Uterus (tissue), 2 donors: ENCODE measurements at regions not wholly inside any gene's neighbourhood (a gene's known extent, or its start where the extent isn't known, plus 50 kb on each side); places are given as distances from the start of the nearest gene placed in this dataset.

ENCODE experiments used
- CTCF ChIP-seq, 4 experiments: fragments of 200-600 bp in 2 of 4; fragments of 450-650 bp in 2 of 4; sonication (generic) in 2 of 4; IDR thresholded peaks; one replicate each; pipeline ENCODE4 v1.5.1; 2016 to 2019; ENCODE audit warnings: antibody characterized with exemption in 4 of 4, mild to moderate bottlenecking in 2 of 4, moderate library complexity in 1 of 4
- POLR2A ChIP-seq, 2 donors: fragments of 450-650 bp; IDR thresholded peaks; one replicate each; pipeline ENCODE4 v1.6.1; 2016; ENCODE audit warnings: antibody characterized with exemption in 2 of 2, mild to moderate bottlenecking in 1 of 2, moderate library complexity in 1 of 2

- TF ChIP-seq POLR2A (IDR thresholded peaks at IDR 0.05): no peak
- TF ChIP-seq CTCF (IDR thresholded peaks at IDR 0.05): no peak
These were observed 498.3 kb upstream of the NOVA1 start for GRCh38 chr14:27096091-27096490.
